ENCODE measurements at regions not wholly inside any gene's neighbourhood (a gene's known extent, or its start where the extent isn't known, plus 50 kb on each side); places are given as distances from the start of the nearest gene placed in this dataset.
"Not testable (repeated sequence)": the region's sequence is repeated elsewhere in the genome, so short reads cannot be mapped to it uniquely, and the experiment has no call there.

DNA sequence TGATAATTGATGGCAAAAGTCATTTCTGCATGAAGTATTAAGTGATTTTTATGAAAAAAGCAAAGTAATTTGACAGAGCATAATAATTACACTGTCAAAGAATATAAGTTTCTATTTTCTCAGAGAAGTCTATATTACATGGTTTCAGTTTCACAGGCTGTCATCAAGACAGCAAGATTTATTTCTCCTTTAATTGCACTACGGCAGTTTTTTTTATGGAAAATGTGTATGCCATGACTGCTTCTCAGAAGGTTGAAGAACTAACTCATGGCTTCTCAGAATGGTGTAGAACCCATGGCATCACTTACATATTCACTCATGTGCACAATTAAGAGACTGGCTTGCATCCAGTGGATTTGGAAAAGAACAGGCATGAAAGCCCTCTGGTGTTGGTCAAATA is 870.3 kb upstream of the SORCS1 start:
- no peak for DNase-seq

DNA sequence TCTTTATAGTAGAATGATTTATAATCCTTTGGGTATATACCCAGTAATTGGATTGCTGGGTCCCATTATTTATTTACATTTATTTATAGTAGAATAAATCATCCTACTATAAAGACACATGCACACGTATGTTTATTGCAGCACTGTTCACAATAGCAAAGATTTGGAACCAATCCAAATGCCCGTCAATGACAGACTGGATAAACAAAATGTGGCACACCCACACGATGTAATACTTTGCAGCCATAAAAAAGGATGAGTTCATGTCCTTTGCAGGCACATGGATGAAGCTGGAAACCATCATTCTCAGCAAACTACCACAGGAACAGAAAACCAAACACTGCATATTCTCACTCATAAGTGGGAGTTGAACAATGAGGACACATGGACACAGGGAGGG is 869.0 kb upstream of the SORCS1 start:
- not testable (repeated sequence) for DNase-seq

DNA sequence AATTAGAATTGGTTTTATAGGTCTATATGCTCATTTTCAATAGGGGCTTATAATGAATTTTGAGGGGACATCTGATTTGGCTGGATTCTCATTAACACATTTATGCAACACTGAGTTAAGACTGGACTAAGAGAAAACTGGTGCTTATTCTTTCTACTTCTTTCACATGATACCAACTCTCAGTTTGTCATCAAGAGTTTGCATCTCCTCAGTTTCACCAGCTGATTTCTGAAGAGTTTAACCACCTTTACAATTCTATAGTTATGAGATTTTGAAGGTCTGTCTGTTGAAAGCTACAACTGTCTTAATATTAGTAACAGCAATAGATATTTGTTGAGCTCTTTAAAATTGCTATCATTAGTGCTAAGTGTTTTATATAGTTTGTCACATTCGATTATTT is 867.0 kb upstream of the SORCS1 start:
- no peak for DNase-seq

DNA sequence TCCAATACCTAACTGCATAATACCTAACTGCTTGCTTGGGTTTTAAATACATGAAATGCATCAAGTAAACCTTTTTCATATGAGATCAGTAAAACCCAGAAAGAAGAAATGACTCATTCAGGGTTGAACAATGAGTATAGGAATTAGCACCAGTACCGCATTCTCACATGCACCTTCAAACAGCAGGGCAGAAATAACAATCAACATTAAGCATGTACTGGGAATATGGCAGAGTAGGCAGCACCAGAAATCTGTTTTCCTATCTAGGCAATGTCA is 850.3 kb upstream of the SORCS1 start:
- DNase-seq: no peak

DNA sequence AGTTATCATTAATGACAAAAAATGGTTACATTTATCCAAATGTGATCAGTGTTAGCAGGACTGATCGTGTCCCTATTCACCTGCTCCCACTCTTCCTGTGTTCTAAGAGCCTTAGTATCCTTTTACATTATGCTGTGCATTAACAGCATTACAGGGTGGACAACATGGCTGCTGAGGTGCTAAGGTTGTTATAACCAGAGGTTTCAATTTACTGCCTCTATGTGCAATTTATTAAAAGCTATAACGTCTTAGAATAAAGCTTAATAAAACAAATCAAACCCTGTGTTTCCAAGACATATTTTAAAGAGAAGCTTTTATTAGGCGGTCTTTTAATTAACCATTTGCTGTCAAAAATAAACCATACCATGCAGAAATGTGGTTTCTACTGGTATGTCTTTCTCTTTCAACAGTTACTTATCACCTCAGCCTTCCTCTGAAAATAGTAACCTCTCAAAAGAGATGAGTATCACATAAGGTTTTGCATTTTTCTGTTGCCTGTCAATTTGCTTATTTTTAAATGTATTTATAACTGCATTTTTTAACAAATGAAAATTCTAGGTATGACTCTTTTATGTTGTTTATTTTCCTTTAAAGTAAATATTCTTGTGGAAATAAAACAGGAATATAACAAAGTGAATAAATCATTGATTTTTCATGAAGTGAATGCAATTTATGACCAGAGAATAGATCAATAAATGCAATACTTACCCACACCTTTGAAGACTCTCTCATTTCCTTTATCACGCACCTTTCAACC is 849.8 kb upstream of the SORCS1 start:
- DNase-seq: no peak

DNA sequence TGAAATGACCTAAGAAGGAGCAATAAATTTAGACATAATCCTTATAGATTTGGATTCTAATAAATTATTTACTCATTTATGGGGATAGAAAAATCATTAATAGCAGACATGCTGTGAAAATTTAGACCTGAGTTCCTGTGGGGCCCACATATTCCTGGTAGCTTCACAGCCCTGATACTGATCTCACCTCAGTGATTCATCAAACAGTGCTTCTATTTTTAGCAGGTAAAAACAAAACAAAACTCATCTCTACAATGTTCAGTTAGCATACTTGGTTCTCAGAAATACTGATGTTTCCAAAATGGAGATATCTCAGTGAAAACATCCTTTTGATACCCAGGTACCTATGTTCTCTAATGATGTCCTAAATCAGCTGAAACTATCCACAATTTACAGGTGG is 841.1 kb upstream of the SORCS1 start:
- DNase-seq: no peak

DNA sequence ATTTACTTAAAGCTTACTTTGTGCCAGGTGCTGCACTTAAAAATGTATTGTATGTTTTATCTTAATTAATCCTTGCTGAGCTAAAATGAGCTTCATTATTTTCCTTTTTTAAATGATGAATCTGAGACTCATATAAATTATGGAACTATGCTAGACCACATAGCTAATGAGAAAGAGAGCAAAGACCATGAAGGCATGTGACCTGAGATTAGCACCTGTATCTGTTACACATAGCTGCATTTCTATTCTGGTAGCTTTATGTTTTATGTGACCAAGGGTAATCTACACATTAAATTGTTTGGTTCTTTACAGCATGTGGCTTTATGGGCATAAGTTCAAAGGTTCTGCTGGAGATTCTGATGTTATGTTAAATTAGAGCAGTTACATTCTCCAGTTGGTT is 839.1 kb upstream of the SORCS1 start:
- no peak for DNase-seq

DNA sequence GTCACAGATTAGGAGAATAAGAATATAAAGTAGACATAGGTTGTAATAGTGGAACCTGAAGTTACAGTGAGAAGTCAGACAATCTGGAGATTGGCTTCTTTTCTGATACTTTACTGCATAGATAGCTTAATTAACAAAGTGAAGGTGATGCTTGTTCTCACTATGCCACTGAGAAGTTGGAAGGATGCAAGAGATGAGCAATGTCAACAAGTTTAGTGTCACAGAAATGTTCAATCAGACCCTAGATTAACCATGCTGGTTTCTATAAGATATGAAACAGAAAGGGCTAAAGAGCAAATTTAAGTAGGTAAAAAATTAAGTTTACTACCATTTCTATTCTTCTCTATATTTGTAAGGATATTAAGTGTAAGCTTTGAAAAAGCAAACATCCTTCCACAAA is 838.6 kb upstream of the SORCS1 start:
- no peak for DNase-seq

DNA sequence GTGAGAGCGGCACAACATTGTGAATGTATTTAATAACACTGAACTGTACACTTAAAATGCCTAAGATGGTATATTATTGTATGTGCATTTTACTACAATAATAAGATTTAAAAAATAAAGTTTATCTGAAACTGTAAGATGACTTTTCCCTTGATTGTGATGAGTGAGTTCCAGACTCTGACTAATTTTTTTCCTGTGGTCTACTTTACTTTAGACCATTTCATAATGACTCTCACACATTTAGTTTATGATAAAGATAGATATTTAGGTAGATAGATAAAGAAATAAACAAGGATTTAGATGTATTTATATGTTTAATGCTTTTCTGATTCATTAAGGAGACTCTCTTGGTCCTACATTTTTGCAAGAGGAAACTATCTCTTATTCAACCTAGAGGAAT is 835.9 kb upstream of the SORCS1 start:
- no peak for DNase-seq

DNA sequence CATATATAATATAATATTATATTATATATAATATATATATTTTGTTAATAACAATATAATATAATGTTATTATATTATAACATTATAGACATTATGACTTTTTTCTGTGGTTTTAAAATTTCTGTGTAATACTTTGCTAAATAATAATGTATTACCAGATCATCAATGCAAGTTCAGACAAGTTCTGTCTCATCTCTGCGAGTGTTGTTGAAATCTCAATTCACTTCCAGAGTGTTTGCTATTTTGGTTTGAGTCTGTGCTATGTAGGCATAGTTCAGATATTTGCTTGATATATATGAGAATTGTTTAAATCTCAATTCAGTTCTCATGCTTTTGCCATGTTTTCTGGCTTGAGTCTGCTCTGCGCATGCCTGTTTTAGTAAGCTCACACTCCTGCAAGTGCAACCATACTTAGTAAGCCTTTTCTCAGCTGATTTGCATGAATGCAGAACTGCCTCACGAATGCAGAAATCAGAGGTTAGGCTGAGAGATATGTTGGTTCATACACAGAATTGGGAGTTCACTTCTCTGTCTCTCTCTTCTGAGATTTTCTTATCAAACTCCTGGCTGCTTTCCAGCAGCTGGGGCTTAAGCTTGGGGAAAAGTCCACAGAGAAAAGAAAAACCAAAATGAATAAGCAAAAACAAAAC is 830.2 kb upstream of the SORCS1 start:
- DNase-seq: no peak

DNA sequence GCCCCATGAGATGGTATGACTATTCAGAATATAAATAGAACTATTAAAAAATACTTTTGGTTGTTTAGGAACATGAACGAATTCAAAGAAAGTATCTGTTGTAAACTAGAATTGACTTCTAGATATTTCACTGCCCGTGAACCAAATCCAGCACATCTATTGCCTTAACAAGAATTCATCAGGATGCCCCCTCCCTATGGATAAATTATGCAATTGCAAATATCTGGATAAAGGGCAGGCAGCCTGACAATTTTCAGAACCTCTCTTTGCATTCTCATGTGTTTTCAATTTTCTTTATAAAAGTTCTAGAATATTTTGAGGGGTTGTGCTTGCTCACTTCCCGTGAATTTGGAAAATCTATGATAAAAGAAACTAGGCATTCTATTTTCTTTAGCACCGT is 822.1 kb upstream of the SORCS1 start:
- DNase-seq: no peak

DNA sequence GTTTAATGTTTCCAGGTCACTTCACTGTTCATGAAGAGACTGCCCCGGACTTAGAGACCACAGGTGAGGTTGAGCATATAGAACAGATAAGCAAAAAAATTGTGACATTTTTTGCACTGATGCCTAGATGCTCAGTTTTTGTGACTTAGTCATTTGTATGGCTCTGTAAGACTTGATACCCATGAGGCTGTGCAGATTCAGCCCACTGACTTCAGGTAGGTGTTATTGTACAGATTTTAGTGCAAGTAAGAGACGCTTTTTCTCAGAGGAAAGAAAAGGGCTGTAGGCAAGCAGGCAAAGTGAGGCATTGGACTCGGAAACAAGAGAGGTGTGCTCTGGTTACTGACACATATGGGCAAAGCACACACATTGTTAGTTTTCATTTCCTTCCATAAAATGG is 820.1 kb upstream of the SORCS1 start:
- no peak for DNase-seq

DNA sequence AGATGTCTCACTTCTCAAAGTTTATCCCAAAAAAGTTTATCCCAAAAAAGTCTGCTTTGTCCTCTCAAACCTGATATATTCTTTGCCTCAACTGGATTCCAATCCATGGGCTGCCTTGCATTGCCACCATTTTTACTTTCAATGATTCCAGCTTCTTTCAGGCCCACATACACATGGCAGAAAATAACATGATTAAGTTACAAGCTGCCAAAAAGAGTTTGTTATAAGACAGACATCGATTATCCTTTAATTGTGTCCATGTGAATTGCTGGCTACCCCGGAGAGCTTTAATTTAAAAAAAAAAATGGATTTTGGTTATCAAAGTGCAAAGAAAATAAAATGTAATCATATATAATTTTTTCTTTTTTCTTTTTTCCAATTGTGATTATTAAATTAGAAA is 819.6 kb upstream of the SORCS1 start:
- DNase-seq: no peak

DNA sequence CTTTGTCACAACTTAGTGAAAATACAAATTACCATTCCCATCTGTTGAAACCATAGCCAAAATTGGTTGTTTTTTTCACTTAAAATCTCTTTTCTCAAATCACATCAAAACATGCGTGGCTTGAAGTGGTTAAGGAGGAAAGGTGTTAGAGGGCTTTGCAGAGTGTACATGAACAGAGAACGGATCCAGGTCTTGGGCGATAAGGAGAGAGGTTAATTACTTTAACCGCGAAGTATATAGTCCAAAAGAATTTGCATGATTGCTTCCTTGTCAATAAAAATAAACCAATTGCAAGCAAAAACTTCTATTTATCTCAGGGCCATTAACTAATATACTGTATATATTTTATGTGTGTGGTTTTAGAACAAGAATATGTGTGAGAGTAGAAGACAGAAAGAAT is 813.9 kb upstream of the SORCS1 start:
- DNase-seq: no peak

DNA sequence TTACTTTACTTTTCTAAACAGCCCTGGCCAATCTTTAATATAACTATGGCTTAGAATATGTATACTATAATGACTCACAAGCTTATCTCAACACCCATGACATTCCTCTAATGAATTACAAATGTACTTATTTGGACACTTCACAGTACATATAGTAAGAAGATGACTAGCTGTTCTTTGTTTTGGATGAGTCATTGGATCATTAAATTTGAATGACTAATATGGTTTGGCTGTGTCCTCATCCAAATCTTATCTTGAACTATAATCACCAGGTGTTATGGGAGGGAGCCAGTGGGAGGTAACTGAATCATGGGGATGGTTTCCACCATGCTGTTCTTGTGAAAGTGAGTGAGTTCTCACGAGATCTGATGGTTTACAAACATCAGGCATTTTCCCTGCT is 807.5 kb upstream of the SORCS1 start:
- no peak for DNase-seq

DNA sequence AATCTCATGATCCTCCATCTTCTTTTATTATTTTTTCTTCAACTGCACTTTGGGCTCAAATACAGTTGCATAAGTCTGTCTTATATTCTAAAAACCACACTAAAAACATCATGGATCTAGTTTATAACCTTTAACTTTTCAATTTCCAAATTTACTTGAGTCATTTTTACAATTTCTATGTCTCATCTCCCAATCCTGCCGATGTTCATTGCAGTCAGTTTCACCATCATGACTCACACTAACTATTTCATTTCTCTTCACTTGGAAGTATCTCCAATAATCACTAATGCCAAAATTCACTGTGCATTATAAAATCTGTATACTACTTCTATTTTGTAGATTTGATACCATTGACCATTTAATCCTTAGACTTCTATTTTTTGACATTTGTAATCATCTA is 806.9 kb upstream of the SORCS1 start:
- DNase-seq: no peak

DNA sequence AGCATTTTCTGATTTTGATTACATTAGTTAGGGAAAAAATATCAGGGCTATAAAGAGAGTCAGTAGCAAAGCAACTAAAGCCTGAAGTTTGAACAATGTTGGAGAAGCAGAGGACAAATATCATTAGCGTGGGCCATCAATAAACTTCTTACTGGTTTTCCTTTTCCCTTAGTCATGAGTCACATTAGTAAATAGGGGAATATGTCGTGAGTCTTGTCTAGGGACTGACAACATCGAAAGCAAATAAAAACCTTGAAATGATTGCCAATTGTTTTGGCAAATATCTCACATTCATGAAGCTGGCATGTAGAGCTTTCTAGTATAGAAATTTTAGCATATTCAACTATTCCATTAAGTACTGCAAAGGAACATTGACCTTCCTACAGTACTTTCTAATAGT is 806.0 kb upstream of the SORCS1 start:
- no peak for DNase-seq

DNA sequence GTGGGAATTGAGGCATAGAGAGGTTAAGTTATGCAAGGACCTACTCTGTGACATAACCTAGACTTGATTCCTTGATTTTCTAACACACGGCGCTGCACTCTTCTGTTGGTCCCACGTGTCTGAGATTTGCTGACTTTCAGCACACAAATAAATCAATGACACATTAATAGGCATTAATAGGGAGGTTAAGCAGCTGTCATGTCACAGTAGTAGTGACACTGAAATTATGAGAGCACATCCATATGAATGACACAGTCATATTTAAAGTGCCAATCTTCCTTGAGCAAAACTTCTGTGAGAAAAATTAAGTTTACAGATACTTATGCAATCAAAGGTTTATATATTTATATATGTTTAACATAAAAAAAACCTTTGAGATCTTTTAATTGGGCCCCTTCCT is 805.4 kb upstream of the SORCS1 start:
- DNase-seq: no peak

DNA sequence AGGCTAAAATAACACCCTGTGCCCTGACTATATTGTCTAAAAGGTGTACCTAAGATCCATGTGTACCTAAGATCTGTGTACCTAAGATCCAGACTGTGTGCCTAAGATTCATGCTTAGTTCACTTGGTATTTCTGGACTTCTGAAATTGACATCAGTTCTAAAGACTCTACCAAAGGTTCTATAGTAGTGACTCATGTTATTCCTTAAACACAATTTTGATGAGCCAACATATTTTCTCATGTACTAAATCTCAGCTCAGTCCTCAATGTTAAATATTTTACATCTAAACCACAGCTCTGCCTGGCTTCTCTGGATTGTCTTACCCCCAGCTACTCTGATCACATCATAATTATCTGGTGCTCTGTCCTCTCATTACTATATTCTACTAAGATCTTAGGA is 802.3 kb upstream of the SORCS1 start:
- DNase-seq: no peak

DNA sequence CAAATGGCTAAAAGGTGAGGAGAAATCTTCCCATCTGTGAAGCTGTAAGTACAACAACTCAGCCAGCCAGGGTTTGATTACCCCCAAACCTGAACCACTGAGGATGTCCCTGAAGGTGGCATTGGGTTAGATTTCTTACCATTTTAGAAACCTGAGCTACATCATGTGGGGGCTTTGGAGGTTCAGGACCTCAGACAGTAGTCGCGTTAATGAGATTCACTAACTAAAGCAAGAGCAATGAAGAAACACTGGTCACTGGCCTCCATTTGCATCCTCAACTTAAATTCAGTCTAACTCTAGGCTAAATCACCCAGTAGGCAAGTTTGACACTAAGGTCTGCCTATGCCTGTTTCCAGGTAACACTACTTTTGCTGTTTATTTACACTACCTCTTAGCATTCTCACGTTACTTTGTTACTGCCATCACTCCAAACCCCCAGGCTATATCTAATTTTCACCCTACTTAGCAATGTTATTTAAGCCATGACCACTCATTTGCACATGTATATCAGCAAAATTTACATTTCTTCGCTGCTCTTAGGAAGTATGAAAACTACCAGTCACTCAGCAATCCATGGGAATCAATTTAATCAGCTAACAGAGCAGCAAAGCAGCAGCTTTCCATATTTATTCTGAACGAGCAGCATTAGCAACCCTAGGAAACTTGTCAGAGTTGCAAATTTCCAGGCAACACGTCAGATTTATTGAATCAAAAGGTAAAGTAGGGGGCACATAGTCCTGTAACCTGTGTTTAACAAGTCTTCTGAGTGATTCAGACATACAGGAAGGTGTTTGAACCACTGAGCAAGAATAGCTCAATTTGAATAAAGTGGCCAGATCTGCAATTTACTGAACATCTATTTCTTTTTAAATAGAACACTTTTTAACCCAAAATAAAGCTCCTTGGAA is 788.4 kb upstream of the SORCS1 start:
- DNase-seq: no peak

DNA sequence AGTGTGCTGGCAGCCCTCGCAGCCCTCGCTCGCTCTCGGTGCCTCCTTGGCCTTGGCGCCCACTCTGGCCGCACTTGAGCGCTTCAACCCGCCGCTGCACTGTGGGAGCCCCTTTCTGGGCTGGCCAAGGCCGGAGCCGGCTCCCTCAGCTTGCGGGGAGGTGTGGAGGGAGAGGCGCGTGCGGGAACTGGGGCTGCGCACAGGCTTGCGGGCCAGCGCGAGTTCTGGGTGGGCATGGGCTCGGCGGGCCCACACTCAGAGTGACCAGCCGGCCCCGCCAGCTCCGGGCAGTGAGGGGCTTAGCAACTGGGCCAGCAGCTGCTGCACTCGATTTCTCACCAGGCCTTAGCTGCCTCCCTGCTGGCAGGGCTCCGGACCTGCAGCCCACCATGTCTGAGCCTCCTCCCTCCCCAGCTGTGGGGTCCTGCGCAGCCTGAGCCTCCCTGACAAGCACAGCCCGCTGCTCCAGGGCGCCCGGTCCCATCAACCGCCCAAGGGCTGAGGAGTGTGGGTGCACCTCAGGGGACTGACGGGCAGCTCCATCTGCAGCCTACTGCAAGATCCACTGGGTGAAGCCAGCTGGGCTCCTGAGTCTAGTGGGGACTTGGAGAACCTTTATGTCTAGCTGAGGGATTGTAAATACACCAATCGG is 786.0 kb upstream of the SORCS1 start:
- DNase-seq: not testable (repeated sequence)

DNA sequence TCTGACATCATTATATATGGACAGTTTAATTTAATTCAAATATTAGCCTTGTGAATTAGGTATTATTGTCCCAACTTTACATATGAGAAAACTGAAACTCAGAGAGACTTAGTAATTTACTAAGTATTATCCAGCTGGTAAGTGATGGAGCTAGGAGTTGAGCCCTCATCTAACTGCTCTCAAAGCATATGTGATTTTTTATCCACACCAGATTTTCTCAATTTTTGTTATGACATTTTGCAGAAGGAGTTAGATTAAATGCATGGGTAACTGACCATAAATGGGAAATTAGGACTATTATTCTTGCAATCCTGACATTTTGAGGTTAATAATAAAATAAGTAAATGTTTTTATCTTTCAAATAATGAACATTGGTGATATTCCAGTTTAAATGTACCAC is 778.3 kb upstream of the SORCS1 start:
- DNase-seq: no peak

DNA sequence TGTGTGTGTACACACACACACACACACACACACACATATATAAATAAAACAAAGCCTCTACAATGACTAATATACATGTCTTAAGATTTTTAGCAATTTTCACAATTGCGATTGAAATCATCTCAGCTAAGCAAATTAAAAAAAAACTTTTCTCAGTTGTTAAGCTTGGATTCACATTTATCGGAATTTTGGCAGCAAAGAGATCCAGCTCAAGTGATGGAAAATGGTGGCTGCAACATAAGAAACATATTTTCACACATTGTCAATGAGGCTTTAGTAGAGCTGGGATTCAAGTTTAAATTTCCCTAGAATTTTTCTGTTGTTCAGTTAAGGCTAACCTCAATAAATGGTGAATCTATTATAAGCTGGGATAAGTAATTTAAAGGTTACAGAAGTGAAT is 768.6 kb upstream of the SORCS1 start:
- DNase-seq: no peak

DNA sequence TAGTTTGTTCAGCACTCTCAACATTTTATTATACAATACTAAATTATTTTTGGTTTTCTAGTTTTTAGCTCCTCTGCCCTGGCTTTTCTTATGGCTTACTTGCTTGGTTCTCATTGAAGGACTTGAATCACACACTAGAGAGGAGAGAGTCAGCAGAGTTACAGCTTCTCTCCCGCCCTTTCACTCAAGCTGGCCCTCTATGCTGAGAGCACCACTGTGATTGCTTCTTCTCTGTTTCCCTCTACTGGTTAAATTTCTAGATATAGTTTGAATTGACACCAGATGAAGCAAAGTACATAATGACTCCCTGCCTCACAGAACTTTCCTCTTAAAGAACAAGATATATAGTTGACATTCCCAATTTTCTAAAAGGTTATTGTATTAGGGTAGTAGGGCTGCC is 767.3 kb upstream of the SORCS1 start:
- DNase-seq: no peak

Data from NCI-H1092 treated with DMSO at 0.1 percent for 48 hours (cell line).